NT2/D1 (cell line): ENCODE measurements at regions not wholly inside any gene's neighbourhood (a gene's known extent, or its start where the extent isn't known, plus 50 kb on each side); places are given as distances from the start of the nearest gene placed in this dataset.

Experiments
- SUZ12 ChIP-seq: IDR thresholded peaks from 2 replicates; pipeline ENCODE4 v1.6.1; 2011; ENCODE audit not compliant: insufficient read length, insufficient read depth; ENCODE audit errors: extremely low read depth
- YY1 ChIP-seq: IDR thresholded peaks from 2 replicates; pipeline ENCODE4 v1.6.1; 2011; ENCODE audit not compliant: insufficient read length, insufficient read depth
- ZNF274 ChIP-seq: IDR thresholded peaks from 2 replicates; pipeline ENCODE4 v1.6.1; 2011; ENCODE audit warnings: mild to moderate bottlenecking, low read depth, low read length

DNA sequence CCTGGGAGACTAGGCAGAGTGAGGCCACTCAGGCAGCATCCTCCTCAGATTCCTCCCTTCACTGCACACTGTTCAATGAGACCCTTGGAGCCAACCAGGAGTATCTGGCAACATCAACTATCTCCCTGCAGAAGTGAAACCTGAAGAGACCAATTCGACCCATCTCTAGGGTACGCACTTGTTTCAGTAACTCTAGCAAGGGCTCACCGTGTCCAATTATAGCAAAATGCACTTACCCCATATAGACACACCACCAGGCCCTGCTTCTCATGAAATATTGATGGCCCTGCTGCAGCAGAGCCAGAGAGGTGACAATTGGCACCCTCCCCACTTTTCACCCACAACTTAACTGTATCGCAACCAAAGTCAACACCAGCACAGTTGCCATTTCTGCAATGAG is 196.1 kb upstream of the IGF1R start:
- TF ChIP-seq ZNF274 (no peak), YY1 (no peak), SUZ12 (no peak)
